Small intestine (tissue), 7 donors: ENCODE measurements at regions not wholly inside any gene's neighbourhood (a gene's known extent, or its start where the extent isn't known, plus 50 kb on each side); places are given as distances from the start of the nearest gene placed in this dataset.
A peak's percentile ranks its signal among the peaks of the same experiment; 100 is the strongest.

Source experiments
- DNase-seq, 2 donors: peaks; one replicate each; pipeline versions ENCODE4 v3.0.0 to v3.0.0-alpha.2; 2013
- FAIRE-seq: peaks from 2 replicates; lab custom pipeline; 2012; peaks lifted over from hg19 to GRCh38; lab: Jason Lieb, UNC
- H3K27ac ChIP-seq, 3 donors: one replicate each; pipeline ENCODE4 v1.5.1; 2013; ENCODE audit warnings: low read length in 2 of 3, mild to moderate bottlenecking in 2 of 3, control low read depth in 1 of 3, inconsistent platforms in 1 of 3, low read depth in 1 of 3, moderate library complexity in 1 of 3
- H3K27me3 ChIP-seq, 3 donors: one replicate each; pipeline ENCODE4 v1.6.1; 2013; ENCODE audit warnings: low read length in 3 of 3, inconsistent platforms in 1 of 3; ENCODE audit not compliant: control insufficient read depth in 3 of 3, insufficient read depth in 3 of 3
- H3K36me3 ChIP-seq, 3 donors: one replicate each; pipeline ENCODE4 v1.6.1; 2013; ENCODE audit warnings: low read length in 3 of 3, inconsistent platforms in 1 of 3, low read depth in 1 of 3, mild to moderate bottlenecking in 1 of 3, moderate library complexity in 1 of 3; ENCODE audit not compliant: control insufficient read depth in 3 of 3, insufficient read depth in 2 of 3
- H3K4me1 ChIP-seq, 3 donors: one replicate each; pipeline ENCODE4 v1.6.1; 2013; ENCODE audit warnings: low read length in 2 of 3, inconsistent platforms in 1 of 3, low read depth in 1 of 3, mild to moderate bottlenecking in 1 of 3, moderate library complexity in 1 of 3; ENCODE audit not compliant: control insufficient read depth in 3 of 3, insufficient read depth in 2 of 3
- H3K4me3 ChIP-seq, 3 donors: one replicate each; pipeline ENCODE4 v1.5.1; 2013; ENCODE audit warnings: low read length in 3 of 3, control low read depth in 1 of 3, inconsistent platforms in 1 of 3, low read depth in 1 of 3, mild to moderate bottlenecking in 1 of 3, moderate library complexity in 1 of 3
- H3K9me3 ChIP-seq, 2 donors: one replicate each; pipeline ENCODE4 v1.6.1; 2013; ENCODE audit warnings: low read depth in 1 of 2, low read length in 1 of 2; ENCODE audit not compliant: control insufficient read depth in 2 of 2, insufficient read depth in 1 of 2
- WGBS, 3 donors: extraction: QIAGEN DNeasy Blood & Tissue Kit; methylation state at CpG; one replicate each; pipeline ENCODE4 v1.1.7; 2013; 5-methylcytosine and 5-hydroxymethylcytosine counted together
- donor health status: healthy with polysubstance abuse.
- donor health status: control.
- donor health status: control.
- donor health status: Bipolar disorder and iron deficiency.
- donor health status: healthy.

DNA sequence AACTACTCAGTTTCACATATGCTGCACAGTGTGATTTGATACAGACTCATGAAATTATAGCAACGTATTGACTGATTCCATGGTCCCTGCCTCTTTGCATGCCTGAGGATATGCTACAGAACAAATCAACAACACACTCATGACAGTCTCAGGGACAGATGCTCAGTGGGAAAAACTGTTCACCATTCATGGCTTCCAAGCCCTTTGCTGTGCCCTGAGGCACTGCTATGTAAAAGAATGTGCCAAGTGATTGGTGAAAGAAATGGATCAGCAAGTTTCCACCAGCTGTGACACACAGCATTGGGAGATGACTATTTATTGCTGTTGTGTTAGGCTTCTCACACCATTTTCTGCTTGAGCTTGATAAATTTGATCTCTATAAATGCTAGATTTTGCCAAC lies 825.6 kb upstream of the INTU start:
- WGBS, 3 donors: 54 to 68% (median 66%) methylated on average over 1 of the region's 1 CpG
- no peaks in the 10 kb centered on the region for H3K27me3 ChIP-seq
- H3K27ac ChIP-seq: no peak overlapping the region
- no peaks in the 10 kb centered on the region for H3K4me1 ChIP-seq
- no peak for FAIRE-seq
- H3K36me3 ChIP-seq: no peaks in the 10 kb centered on the region
- no peak for DNase-seq
- no peaks in the 10 kb centered on the region for H3K9me3 ChIP-seq
- no peak overlapping the region for H3K4me3 ChIP-seq

- Histone ChIP-seq H3K27me3 (no peaks in the 10 kb centered on the region), H3K4me3 (no peak overlapping the region), H3K27ac (no peak overlapping the region), H3K4me1 (no peaks in the 10 kb centered on the region), H3K9me3 (peaks cover 0 to 7% of the 10 kb centered on the region in 2 donors), H3K36me3 (no peaks in the 10 kb centered on the region)
- no peak for DNase-seq
- FAIRE-seq: no peak
These were observed 820.7 kb upstream of the INTU start for GRCh38 chr4:126812076-126812475.

DNA sequence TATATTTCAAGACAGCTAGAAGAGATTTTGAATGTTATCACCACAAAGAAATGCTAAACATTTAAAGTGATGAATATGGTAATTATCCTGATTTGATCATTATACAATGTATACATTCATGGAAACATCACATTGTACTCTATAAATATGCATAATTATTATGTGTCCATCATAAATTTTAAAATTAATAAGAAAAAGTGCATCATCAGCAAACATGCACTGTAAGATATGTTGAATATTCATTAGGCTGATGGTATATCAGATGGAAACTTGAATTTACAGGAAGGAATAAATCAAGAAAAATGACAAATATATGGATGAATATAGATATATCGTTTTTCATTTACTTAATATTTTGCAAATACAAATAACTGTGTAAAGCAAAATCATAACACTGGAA lies 812.1 kb upstream of the INTU start:
- FAIRE-seq (no peak), DNase-seq (no peak)
- H3K9me3 ChIP-seq: peaks cover 0 to 7% of the 10 kb centered on the region in 2 donors
- H3K27me3 ChIP-seq: no peaks in the 10 kb centered on the region
- no peaks in the 10 kb centered on the region for H3K36me3 ChIP-seq
- H3K4me3 ChIP-seq: no peak overlapping the region
- no peaks in the 10 kb centered on the region for H3K4me1 ChIP-seq
- WGBS, 3 donors: 76 to 93% (median 80%) methylated on average over 1 of the region's 1 CpG
- H3K27ac ChIP-seq: no peak overlapping the region

- Histone ChIP-seq H3K36me3 (no peaks in the 10 kb centered on the region), H3K27me3 (no peaks in the 10 kb centered on the region), H3K27ac (no peak overlapping the region), H3K4me1 (no peaks in the 10 kb centered on the region), H3K4me3 (no peak overlapping the region), H3K9me3 (peaks cover 0 to 7% of the 10 kb centered on the region in 2 donors)
- 76 to 91% (median 81%) methylated on average over 1 of the region's 1 CpG for WGBS, 3 donors
- DNase-seq: no peak
- peak; percentile 10 for FAIRE-seq
These were observed 811.6 kb upstream of the INTU start for GRCh38 chr4:126821152-126821551.

GRCh38 chr4:126825083-126825482 lies 807.7 kb upstream of the INTU start:
- Histone ChIP-seq H3K27me3 (no peaks in the 10 kb centered on the region), H3K27ac (no peak overlapping the region), H3K9me3 (peaks cover 3 to 9% of the 10 kb centered on the region in 2 donors), H3K4me3 (no peak overlapping the region), H3K36me3 (no peaks in the 10 kb centered on the region), H3K4me1 (no peaks in the 10 kb centered on the region)
- DNase-seq: no peak
- 58 to 83% (median 61%) methylated on average over 3 of the region's 3 CpGs for WGBS, 3 donors
- FAIRE-seq: no peak

GRCh38 chr4:126827669-126828068 lies 805.1 kb upstream of the INTU start:
- Histone ChIP-seq H3K27ac (no peak overlapping the region), H3K4me1 (no peaks in the 10 kb centered on the region), H3K36me3 (no peaks in the 10 kb centered on the region), H3K4me3 (no peak overlapping the region), H3K27me3 (no peaks in the 10 kb centered on the region), H3K9me3 (peaks cover 4 to 24% of the 10 kb centered on the region in 2 donors)
- DNase-seq: no peak
- FAIRE-seq: no peak
- 80 to 82% (median 82%) methylated on average over 2 of the region's 2 CpGs for WGBS, 3 donors

DNA sequence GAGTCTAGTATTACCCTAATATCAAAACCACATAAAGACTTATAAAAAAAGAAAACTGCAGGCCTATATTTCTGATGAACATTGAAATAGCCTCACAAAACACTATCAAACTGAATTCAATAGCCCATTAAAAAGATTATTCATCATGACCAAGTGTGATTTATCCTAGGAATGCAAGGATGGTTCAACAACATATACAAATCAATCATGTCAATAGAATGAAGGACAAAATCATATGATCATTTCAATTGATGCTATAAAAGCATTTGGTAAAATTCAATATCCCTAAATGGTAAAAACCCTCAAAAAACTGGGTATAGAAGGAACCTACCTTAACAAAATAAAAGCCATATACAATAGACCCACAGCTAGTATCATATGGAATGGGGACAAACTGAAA lies 797.9 kb upstream of the INTU start:
- FAIRE-seq: no peak
- Histone ChIP-seq H3K36me3 (no peaks in the 10 kb centered on the region), H3K27me3 (no peaks in the 10 kb centered on the region), H3K4me1 (no peaks in the 10 kb centered on the region), H3K27ac (no peak overlapping the region), H3K4me3 (no peak overlapping the region), H3K9me3 (peaks cover 1 to 21% of the 10 kb centered on the region in 2 donors)
- DNase-seq: no peak

DNA sequence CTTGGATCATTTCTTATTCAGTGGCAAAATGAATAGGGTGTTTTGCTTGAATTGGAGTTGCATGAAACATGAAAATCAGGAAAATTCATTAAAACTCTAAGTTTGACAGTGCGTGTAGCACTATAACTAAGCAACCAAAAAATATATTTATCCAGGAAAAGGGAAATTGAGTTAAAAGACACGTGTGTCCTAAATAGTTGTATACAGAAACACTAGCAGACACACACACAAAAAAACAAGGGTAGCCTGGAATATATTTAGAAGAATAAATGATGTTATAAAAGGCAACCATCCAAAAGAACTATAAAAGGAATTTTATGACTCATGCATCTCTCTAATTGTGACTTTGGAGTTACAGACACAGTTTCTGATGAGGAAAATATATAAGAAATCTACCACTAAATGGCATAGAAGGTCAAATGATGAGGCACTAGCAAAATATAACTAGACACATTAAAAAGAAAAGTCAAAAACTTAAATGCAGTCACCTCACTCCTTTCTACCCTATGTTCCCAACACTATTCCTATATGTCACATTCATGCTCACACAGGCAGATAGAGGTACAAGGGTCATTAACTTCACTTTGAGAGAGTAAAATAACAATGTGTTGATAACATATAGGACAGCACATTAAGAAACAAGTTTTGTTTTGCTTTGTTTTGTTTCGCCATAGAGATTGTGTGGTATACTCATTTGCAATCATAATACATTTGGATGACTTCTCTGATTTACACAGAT lies 793.6 kb upstream of the INTU start:
- H3K27ac ChIP-seq: no peak overlapping the region
- no peaks in the 10 kb centered on the region for H3K27me3 ChIP-seq
- no peaks in the 10 kb centered on the region for H3K36me3 ChIP-seq
- H3K4me1 ChIP-seq: no peaks in the 10 kb centered on the region
- H3K9me3 ChIP-seq: peaks cover 0 to 14% of the 10 kb centered on the region in 2 donors
- DNase-seq (no peak), FAIRE-seq (no peak)
- WGBS, 3 donors: 69 to 81% (median 73%) methylated on average over 3 of the region's 3 CpGs
- H3K4me3 ChIP-seq: no peak overlapping the region
